C4-2B (cell line): ENCODE measurements at regions not wholly inside any gene's neighbourhood (a gene's known extent, or its start where the extent isn't known, plus 50 kb on each side); places are given as distances from the start of the nearest gene placed in this dataset.

Experiments used
- ZFX ChIP-seq: fragments of 450-650 bp; IDR thresholded peaks from 2 replicates; pipeline ENCODE4 v1.6.1; 2017
- TF ChIP-seq, protein P1 (sequence below): fragments of 450-650 bp; conservative IDR thresholded peaks from 2 replicates; pipeline ENCODE4 v1.5.1; 2017; ENCODE audit warnings: mild to moderate bottlenecking

GRCh38 chr6:86848986-86849385 lies 88.3 kb upstream of the HTR1E start:
- TF ChIP-seq, protein P1, sequence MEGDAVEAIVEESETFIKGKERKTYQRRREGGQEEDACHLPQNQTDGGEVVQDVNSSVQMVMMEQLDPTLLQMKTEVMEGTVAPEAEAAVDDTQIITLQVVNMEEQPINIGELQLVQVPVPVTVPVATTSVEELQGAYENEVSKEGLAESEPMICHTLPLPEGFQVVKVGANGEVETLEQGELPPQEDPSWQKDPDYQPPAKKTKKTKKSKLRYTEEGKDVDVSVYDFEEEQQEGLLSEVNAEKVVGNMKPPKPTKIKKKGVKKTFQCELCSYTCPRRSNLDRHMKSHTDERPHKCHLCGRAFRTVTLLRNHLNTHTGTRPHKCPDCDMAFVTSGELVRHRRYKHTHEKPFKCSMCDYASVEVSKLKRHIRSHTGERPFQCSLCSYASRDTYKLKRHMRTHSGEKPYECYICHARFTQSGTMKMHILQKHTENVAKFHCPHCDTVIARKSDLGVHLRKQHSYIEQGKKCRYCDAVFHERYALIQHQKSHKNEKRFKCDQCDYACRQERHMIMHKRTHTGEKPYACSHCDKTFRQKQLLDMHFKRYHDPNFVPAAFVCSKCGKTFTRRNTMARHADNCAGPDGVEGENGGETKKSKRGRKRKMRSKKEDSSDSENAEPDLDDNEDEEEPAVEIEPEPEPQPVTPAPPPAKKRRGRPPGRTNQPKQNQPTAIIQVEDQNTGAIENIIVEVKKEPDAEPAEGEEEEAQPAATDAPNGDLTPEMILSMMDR: no peak
- no peak for TF ChIP-seq ZFX
